HG02642 (cell line): ENCODE measurements at regions not wholly inside any gene's neighbourhood (a gene's known extent, or its start where the extent isn't known, plus 50 kb on each side); places are given as distances from the start of the nearest gene placed in this dataset.
"Not testable (repeated sequence)": the region's sequence is repeated elsewhere in the genome, so short reads cannot be mapped to it uniquely, and the experiment has no call there.

Experiments
- ATAC-seq: cut with Tn5 transposase; IDR thresholded peaks from one replicate; pipeline ENCODE4 v1.9.1; 2021; ENCODE audit warnings: mild to moderate bottlenecking; ENCODE audit not compliant: unreplicated experiment, poor library complexity

DNA sequence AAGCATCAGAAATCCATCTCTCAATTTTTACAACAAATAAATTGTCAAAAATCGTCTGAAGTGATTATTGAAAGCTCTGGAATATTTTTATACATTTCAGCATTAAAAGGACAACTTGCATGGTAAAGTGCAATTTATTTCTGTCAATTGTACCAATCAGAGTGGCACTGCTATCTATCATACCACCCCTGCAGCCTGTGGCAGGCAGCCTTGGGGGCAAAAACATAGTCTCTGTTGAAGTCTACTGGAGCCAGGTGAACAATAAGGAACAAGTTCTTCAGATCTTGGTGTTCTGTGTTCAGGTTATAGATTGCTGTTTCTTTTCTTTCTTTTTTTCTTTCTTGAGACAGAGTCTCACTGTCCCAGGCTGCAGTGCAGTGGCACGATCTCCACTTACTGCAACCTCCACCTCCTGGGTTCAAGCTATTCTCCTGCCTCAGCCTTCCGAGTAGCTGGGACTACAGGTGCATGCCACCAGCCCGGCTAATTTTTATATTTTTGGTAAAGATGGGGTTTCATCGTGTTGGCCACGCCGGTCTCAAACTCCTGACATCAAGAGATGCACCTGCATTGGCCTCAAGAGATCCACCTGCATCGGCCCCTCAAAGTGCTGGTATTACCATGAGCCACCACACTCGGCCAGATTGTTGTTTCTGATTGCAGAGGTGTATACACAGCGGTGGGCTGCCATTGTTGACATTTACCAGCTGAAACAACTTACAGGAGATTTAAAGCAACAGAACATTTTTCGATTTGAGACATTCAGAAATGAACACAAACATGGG lies 629.6 kb downstream of the SLC16A7 start:
- ATAC-seq = no peak

DNA sequence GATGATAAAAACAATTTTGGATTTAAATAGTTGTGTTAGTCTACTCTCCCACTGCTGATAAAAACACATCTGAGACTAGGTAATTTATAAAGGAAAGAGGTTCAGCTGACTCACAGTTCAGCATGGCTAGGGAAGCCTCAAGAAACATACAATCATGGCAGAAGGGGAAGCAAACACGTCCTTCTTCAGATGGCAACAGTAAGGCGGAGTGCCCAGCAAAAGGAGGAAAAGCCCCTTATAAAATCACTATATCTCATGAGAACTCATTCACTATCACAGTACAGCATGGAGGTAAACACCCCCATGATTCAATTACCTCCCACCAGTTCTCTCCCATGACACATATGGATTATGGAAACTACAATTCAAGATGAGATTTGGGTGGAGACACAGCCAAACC lies 632.1 kb downstream of the SLC16A7 start:
- no peak for ATAC-seq

- no peak for ATAC-seq
Observed at GRCh38 chr12:60230056-60230455, 634.2 kb downstream of the SLC16A7 start.

DNA sequence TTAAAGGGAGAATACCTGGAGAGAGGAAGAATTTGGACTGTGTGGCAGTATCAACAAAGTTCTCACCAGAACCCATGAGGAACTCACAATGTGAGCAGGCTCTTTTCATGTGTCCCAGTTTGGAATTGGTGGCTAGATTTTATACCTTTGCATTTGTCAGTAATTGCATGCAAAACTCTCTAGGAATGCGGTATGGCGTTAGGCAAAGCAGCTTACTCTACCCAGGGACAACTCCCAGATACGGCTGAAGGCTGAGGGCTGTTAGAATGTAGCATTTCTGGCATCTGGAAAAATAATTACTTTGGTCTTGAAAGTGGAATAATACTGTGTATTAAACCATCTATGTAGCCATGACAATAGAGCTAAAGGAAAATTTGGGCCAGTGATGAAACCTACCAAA lies 635.5 kb downstream of the SLC16A7 start:
- no peak for ATAC-seq

GRCh38 chr12:60231976-60232907 lies 636.4 kb downstream of the SLC16A7 start:
- no peak for ATAC-seq

GRCh38 chr12:60234611-60235195 lies 638.9 kb downstream of the SLC16A7 start:
- not testable (repeated sequence) for ATAC-seq

GRCh38 chr12:60235261-60235660 lies 639.4 kb downstream of the SLC16A7 start:
- ATAC-seq = no peak

GRCh38 chr12:60236416-60236815 lies 640.6 kb downstream of the SLC16A7 start:
- ATAC-seq = not testable (repeated sequence)

DNA sequence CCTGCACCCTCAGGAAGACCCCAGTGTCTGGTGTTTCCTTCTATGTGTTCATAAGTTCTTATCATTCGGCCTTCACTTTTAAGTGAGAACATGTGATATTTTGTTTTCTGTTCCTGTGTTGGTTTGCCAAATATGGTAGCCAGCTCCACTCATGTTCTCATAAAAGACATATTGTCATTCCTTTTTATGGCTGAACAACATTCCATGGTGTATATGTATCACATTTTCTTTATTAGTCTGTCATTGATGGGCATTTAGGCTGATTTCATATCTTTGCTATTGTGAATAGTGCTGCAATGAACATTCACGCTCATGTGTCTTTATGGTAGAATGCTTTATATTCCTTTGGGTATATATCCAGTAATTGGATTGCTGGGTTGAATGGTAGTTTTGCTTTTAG lies 645.1 kb downstream of the SLC16A7 start:
- ATAC-seq = no peak

GRCh38 chr12:60251091-60251490 lies 655.3 kb downstream of the SLC16A7 start:
- ATAC-seq = no peak

GRCh38 chr12:60252359-60253096 lies 656.7 kb downstream of the SLC16A7 start:
- no peak for ATAC-seq

DNA sequence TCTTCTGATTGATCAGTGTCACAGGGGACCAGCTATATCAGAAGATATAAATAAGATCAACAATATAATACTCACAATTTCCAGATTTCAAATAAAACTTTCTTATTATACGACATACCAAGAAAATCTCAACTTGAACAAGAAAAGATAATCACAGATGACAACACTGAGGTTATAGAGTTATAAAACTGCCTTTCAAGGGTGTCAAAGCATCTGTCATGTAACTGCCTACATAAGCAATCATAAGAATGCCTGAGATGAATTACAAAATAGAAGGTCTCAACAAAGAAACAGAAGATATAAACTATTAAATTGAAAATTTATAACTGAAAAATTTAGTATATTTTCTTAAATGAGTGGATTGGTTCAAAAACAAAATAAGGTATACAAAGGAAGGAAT lies 659.2 kb downstream of the SLC16A7 start:
- ATAC-seq = no peak

DNA sequence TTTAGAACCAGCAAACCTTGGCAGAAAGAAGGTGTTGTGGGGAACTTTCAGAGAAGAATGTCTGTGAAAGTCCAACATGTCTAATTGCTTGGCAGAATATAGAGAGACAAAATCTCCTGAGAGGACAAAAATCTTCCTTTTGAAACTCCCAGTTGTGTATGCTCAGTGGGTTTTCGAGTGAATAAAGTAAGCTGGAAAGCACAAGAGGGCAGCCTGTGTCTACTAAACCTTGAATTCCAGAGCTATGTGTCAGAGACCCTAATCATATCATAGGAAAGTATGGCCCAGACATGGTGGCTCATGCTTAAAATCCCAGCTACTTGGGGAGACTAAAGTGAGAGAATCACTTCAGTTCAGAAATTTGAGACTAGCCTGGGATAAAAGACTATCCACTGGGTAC lies 661.2 kb downstream of the SLC16A7 start:
- ATAC-seq = no peak

GRCh38 chr12:60259225-60259624 lies 663.4 kb downstream of the SLC16A7 start:
- ATAC-seq = no peak

DNA sequence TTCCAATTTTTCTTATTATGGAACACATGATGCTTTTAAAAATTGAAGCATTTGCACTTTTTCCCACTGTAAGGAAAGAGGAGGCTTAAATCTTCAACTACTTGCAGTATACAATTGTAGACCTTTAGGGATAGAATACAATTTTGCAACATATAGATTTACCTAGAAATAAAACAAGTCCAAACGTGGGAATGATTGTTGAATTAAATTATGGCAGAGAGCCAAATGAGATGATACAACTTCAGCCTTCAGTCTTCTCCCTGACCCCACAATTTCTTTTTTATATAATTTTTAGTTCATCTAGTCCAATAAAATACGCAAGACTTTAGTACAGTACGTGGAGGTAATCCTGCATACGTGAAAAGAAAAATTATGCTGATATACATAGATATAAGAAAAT lies 666.5 kb downstream of the SLC16A7 start:
- no peak for ATAC-seq

- ATAC-seq = no peak
Observed at GRCh38 chr12:60263161-60263560, 667.3 kb downstream of the SLC16A7 start.

DNA sequence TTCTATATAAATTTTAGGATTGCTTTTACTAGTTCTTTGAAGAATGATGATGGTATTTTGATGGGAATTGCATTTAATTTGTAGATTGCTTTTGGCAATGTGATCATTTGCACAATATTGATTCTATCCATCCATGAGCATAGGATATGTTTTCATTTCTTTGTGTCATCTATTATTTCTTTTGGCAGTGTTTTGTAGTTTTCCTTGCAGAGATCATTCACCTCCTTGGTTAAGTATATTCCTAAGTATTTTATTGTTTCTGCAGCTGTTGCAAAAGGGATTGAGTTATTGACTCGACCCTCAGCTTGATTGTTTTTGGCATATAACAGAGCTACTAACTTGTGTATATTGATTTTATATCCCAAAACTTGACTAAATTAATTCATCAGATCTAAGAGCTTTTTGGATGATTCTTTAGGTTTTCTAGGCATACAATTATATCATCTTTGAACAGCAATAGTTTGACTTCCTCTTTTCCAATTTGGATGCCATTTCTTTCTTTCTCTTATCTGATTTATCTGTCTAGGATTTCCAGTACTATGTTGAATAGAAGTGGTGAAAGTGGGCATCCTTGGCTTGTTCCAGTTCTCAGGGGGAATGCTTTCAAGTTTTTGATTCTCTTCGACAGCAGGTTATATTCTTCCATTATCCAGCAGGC lies 668.1 kb downstream of the SLC16A7 start:
- ATAC-seq = no peak

GRCh38 chr12:60265741-60266140 lies 669.9 kb downstream of the SLC16A7 start:
- no peak for ATAC-seq

DNA sequence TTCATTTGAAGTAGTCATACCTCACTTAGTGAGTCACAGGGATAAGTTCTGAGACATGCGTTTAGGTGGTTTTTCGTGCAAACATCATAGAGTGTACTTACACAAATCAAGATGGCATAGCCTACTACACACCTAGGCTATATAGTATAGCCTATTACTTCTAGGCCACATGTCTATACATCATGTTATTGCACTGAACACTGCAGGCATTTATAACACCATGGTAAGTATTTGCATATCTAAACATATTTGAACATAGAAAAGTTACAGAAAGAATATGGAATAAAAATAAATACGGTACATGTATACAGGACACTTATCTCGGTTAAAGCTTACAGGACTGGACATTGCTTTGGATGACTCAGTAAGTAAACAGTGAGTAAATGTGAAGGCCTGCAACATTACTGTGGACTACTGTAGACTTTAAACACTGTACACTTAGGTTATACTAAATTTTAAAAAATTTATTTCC lies 670.6 kb downstream of the SLC16A7 start:
- ATAC-seq = no peak
